Activated CD4-positive, alpha-beta T cell treated with anti-CD3 and anti-CD28 coated beads, Interleukin-2, amount 50 U/mL, for 24 hours (primary cell): ENCODE measurements at regions not wholly inside any gene's neighbourhood (a gene's known extent, or its start where the extent isn't known, plus 50 kb on each side); places are given as distances from the start of the nearest gene placed in this dataset.

Experiments used
- DNase-seq, 2 donors: peaks; one replicate each; pipeline ENCODE4 v3.0.0-alpha.2; 2020; ENCODE audit warnings: low read depth in 1 of 2, low spot score in 1 of 2

GRCh38 chr22:46090036-46090591 lies 60.2 kb upstream of the PPARA start:
- no peak for DNase-seq

GRCh38 chr22:46090631-46091201 lies 59.6 kb upstream of the PPARA start:
- DNase-seq, result no peak

GRCh38 chr22:46091277-46091977 lies 58.9 kb upstream of the PPARA start:
- DNase-seq, result no peak

- no peak for DNase-seq
Observed at GRCh38 chr22:46092011-46092410, 58.3 kb upstream of the PPARA start.

- DNase-seq, result no peak
Observed at GRCh38 chr22:46092670-46093410, 57.5 kb upstream of the PPARA start.

GRCh38 chr22:46093796-46094195 lies 56.5 kb upstream of the PPARA start:
- DNase-seq, result no peak

- DNase-seq, result no peak
Observed at GRCh38 chr22:46094676-46095075, 55.6 kb upstream of the PPARA start.

- no peak for DNase-seq
Observed at GRCh38 chr22:46096051-46096450, 54.3 kb upstream of the PPARA start.

- DNase-seq, result no peak
Observed at GRCh38 chr22:46096706-46097230, 53.6 kb upstream of the PPARA start.

GRCh38 chr22:46097268-46097900 lies 52.9 kb upstream of the PPARA start:
- no peak for DNase-seq

GRCh38 chr22:46098525-46099475 lies 51.5 kb upstream of the PPARA start:
- DNase-seq, result no peak

GRCh38 chr22:46099740-46100139 lies 50.6 kb upstream of the PPARA start:
- DNase-seq, result no peak

- no peak for DNase-seq
Observed at GRCh38 chr22:46100401-46101105, 49.8 kb upstream of the PPARA start.
